ENCODE measurements at regions not wholly inside any gene's neighbourhood (a gene's known extent, or its start where the extent isn't known, plus 50 kb on each side); places are given as distances from the start of the nearest gene placed in this dataset.
"Not testable (repeated sequence)": the region's sequence is repeated elsewhere in the genome, so short reads cannot be mapped to it uniquely, and the experiment has no call there.

- no peaks in the 10 kb centered on the region for H3K36me3 Mint-ChIP-seq (ENCODE audit: insufficient read depth in 2 of 2)
- H3K4me3 Mint-ChIP-seq, result no peak overlapping the region
- no peaks in the 10 kb centered on the region for H3K27me3 Mint-ChIP-seq (ENCODE audit: low read depth)
- no peaks in the 10 kb centered on the region for H3K9me3 Mint-ChIP-seq
- DNase-seq (no peak), ATAC-seq (replicated peaks in 1 of 2) (no peak)
- no peak overlapping the region for H3K27ac Mint-ChIP-seq
- no peaks in the 10 kb centered on the region for H3K4me1 Mint-ChIP-seq (ENCODE audit: low read depth)
Measured at GRCh38 chr2:59777120-59777519, 776.3 kb downstream of the BCL11A start.

GRCh38 chr2:59776726-59777008 is 776.8 kb downstream of the BCL11A start:
- H3K27me3 Mint-ChIP-seq (ENCODE audit: low read depth), result no peaks in the 10 kb centered on the region
- DNase-seq (no peak), ATAC-seq (replicated peaks in 1 of 2) (no peak)
- no peaks in the 10 kb centered on the region for H3K9me3 Mint-ChIP-seq
- no peaks in the 10 kb centered on the region for H3K36me3 Mint-ChIP-seq (ENCODE audit: insufficient read depth in 2 of 2)
- no peak overlapping the region for H3K4me3 Mint-ChIP-seq
- H3K27ac Mint-ChIP-seq, result no peak overlapping the region
- no peaks in the 10 kb centered on the region for H3K4me1 Mint-ChIP-seq (ENCODE audit: low read depth)

- H3K4me3 Mint-ChIP-seq, result no peak overlapping the region
Measured at GRCh38 chr2:59774821-59775433, 778.5 kb downstream of the BCL11A start.

GRCh38 chr2:59770651-59771050 is 782.8 kb downstream of the BCL11A start:
- no peak for DNase-seq
- H3K4me1 Mint-ChIP-seq (ENCODE audit: low read depth), result no peaks in the 10 kb centered on the region
- H3K27ac Mint-ChIP-seq, result no peak overlapping the region
- no peak for ATAC-seq (replicated peaks in 1 of 2)
- no peak overlapping the region for H3K4me3 Mint-ChIP-seq
- no peaks in the 10 kb centered on the region for H3K9me3 Mint-ChIP-seq
- no peaks in the 10 kb centered on the region for H3K27me3 Mint-ChIP-seq (ENCODE audit: low read depth)
- H3K36me3 Mint-ChIP-seq (ENCODE audit: insufficient read depth in 2 of 2), result no peaks in the 10 kb centered on the region

More at GRCh38 chr2:59774821-59775433, 778.5 kb downstream of the BCL11A start:
- no peak for DNase-seq
- Mint-ChIP-seq H3K4me1 (ENCODE audit: low read depth) (no peaks in the 10 kb centered on the region), H3K36me3 (ENCODE audit: insufficient read depth in 2 of 2) (no peaks in the 10 kb centered on the region), H3K27me3 (ENCODE audit: low read depth) (no peaks in the 10 kb centered on the region), H3K27ac (no peak overlapping the region), H3K9me3 (no peaks in the 10 kb centered on the region)
- ATAC-seq (replicated peaks in 1 of 2), result no peak

DNA sequence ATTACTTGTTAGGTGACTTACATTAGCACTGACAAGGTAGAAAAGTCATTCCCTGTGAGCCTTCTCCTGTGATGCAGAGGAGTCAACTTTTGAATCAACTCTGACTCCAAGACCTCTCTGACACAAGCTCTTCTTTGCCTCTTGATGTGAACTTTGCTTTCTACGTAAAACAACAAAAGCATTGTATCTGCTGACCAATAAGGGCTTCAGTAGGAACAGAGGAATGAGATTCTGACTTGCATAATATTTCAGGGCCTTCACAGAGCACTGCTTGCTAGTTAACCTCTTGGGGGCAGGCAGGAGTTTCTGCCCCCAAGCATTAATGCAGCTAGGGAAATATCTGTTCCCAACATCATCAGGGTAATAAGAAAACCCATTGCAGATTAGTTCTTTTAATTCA is 791.5 kb downstream of the BCL11A start:
- no peaks in the 10 kb centered on the region for H3K4me1 Mint-ChIP-seq (ENCODE audit: low read depth)

GRCh38 chr2:59756150-59756549 is 797.3 kb downstream of the BCL11A start:
- no peak for DNase-seq
- Mint-ChIP-seq H3K4me1 (ENCODE audit: low read depth) (no peaks in the 10 kb centered on the region), H3K27me3 (ENCODE audit: low read depth) (no peaks in the 10 kb centered on the region), H3K9me3 (peaks cover 0 to 2% of the 10 kb centered on the region in 2 donors), H3K36me3 (ENCODE audit: insufficient read depth in 2 of 2) (no peaks in the 10 kb centered on the region), H3K4me3 (no peak overlapping the region), H3K27ac (no peak overlapping the region)
- no peak for ATAC-seq (replicated peaks in 1 of 2)

More for the DNA sequence above, 791.5 kb downstream of the BCL11A start:
- no peak for ATAC-seq (replicated peaks in 1 of 2)
- Mint-ChIP-seq H3K4me3 (no peak overlapping the region), H3K9me3 (no peaks in the 10 kb centered on the region), H3K36me3 (ENCODE audit: insufficient read depth in 2 of 2) (no peaks in the 10 kb centered on the region), H3K27me3 (ENCODE audit: low read depth) (no peaks in the 10 kb centered on the region), H3K27ac (no peak overlapping the region)
- DNase-seq, result no peak

DNA sequence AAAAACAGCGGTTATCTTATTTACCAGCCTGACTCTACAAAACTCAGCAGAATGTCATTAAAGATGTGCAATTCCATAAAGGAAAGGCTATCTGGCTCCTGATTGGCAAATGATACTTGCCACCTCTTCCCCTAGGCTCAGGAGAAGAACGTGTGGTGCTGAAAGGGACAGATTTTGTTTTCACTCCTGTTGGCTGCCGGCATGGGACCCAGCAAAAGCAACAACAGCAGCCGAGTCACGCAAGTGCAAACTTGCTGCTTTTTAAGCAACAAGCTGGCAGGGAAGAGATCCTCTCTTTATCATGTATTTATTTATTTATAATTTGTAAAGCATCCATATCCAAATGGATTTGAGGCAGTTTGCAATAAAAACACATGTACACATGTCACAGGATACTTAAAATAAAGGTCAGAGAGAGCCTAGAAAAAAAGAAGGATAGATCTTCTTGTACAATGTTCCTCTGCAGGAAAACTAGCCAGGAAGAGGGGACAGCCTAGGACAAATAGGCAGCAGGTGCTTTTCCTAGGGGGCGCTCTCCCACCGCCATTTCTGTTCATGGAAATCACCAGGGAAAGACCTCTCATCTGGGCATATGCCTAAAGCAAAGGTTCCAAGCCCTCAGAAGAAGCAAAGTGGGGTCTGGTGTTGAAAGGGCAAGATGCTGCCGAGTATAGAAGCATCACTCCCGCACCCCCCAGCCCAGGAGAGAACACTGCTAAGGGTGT is 799.3 kb downstream of the BCL11A start:
- Mint-ChIP-seq H3K9me3 (peaks cover 0 to 3% of the 10 kb centered on the region in 2 donors), H3K36me3 (ENCODE audit: insufficient read depth in 2 of 2) (no peaks in the 10 kb centered on the region), H3K27me3 (ENCODE audit: low read depth) (no peaks in the 10 kb centered on the region), H3K27ac (no peak overlapping the region), H3K4me3 (no peak overlapping the region), H3K4me1 (ENCODE audit: low read depth) (no peaks in the 10 kb centered on the region)
- no peak for DNase-seq
- no peak for ATAC-seq (replicated peaks in 1 of 2)

- H3K9me3 Mint-ChIP-seq, result peaks cover 0 to 3% of the 10 kb centered on the region in 2 donors
- no peak for ATAC-seq (replicated peaks in 1 of 2)
Measured at GRCh38 chr2:59752512-59752911, 800.9 kb downstream of the BCL11A start.

DNA sequence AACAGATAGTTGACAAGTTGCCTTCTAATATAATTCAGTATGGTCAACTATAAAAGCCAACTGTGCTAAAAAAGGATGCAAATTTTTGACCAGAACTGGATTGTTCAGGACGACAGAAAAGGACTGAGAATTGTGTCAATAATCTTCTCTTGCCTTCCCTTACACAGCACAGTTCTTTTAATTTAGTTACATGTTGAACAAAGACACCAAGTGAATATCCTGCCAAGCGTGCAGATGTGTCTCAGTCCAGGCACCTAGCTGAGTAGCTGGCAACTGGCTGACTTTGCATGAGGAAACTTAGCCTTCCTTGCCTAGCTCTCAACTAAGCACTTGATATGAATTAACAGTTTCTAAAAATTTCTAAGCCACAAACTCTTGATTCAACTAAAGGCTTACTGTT is 801.4 kb downstream of the BCL11A start:
- Mint-ChIP-seq H3K36me3 (ENCODE audit: insufficient read depth in 2 of 2) (no peaks in the 10 kb centered on the region), H3K4me3 (no peak overlapping the region), H3K27me3 (ENCODE audit: low read depth) (no peaks in the 10 kb centered on the region), H3K9me3 (peaks cover 0 to 3% of the 10 kb centered on the region in 2 donors), H3K27ac (no peak overlapping the region), H3K4me1 (ENCODE audit: low read depth) (no peaks in the 10 kb centered on the region)
- ATAC-seq (replicated peaks in 1 of 2) (no peak), DNase-seq (no peak)

More at GRCh38 chr2:59752512-59752911, 800.9 kb downstream of the BCL11A start:
- H3K27ac Mint-ChIP-seq, result no peak overlapping the region
- H3K4me1 Mint-ChIP-seq (ENCODE audit: low read depth), result no peaks in the 10 kb centered on the region
- no peak overlapping the region for H3K4me3 Mint-ChIP-seq
- no peak for DNase-seq
- H3K36me3 Mint-ChIP-seq (ENCODE audit: insufficient read depth in 2 of 2), result no peaks in the 10 kb centered on the region
- no peaks in the 10 kb centered on the region for H3K27me3 Mint-ChIP-seq (ENCODE audit: low read depth)

- ATAC-seq (replicated peaks in 1 of 2); H3K9me3 Mint-ChIP-seq; H3K4me1 Mint-ChIP-seq (ENCODE audit: low read depth); H3K36me3 Mint-ChIP-seq (ENCODE audit: insufficient read depth in 2 of 2); DNase-seq; H3K27me3 Mint-ChIP-seq (ENCODE audit: low read depth); H3K4me3 Mint-ChIP-seq; H3K27ac Mint-ChIP-seq: not testable (repeated sequence)
Measured at GRCh38 chr2:59751214-59751613, 802.2 kb downstream of the BCL11A start.

- Mint-ChIP-seq H3K36me3 (ENCODE audit: insufficient read depth in 2 of 2) (no peaks in the 10 kb centered on the region), H3K4me3 (no peak overlapping the region), H3K9me3 (peaks cover 0 to 2% of the 10 kb centered on the region in 2 donors), H3K27me3 (ENCODE audit: low read depth) (no peaks in the 10 kb centered on the region), H3K27ac (no peak overlapping the region), H3K4me1 (ENCODE audit: low read depth) (no peaks in the 10 kb centered on the region)
- DNase-seq (no peak), ATAC-seq (replicated peaks in 1 of 2) (no peak)
Measured at GRCh38 chr2:59746291-59746690, 807.2 kb downstream of the BCL11A start.

DNA sequence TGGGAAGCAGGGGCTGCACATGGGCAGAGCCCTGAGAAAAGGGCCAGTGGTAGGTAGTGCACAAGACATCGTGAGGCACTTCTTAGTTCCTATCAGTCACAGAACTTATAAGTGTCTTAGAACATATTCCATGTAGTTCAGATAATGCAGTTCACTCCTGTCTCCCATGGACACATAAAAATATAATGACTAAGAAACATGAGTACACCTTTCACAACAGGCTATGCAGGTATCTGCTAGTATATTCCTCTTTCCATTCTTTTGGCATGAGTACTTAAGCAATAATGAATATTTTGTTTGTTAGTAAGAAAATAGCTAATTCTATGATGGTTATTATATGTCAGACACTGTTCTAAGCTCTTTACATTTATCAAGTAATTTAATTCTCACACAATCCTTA is 808.4 kb downstream of the BCL11A start:
- ATAC-seq (replicated peaks in 1 of 2) (no peak), DNase-seq (no peak)
- H3K27ac Mint-ChIP-seq, result no peak overlapping the region
- H3K4me1 Mint-ChIP-seq (ENCODE audit: low read depth), result no peaks in the 10 kb centered on the region
- H3K4me3 Mint-ChIP-seq, result no peak overlapping the region
- no peaks in the 10 kb centered on the region for H3K27me3 Mint-ChIP-seq (ENCODE audit: low read depth)
- H3K9me3 Mint-ChIP-seq, result no peaks in the 10 kb centered on the region
- H3K36me3 Mint-ChIP-seq (ENCODE audit: insufficient read depth in 2 of 2), result no peaks in the 10 kb centered on the region

DNA sequence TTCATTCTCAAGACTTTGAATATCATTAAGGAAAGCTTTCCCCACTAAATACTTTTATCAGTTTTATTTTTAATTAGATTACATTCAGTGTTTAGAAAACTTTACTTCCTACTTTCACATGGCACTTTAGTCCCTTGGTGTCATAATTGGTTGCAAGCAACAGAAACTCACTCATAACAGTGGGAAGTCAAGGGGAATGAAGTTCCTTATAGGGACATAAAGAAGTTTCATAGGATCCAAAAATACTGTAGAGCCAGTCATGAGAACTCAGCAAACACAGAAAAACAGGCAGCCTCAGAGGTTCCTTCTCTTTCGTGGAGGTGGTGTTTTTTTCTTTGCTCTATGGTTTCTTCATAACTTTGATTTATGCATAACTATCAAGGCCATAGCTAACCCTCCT is 809.0 kb downstream of the BCL11A start:
- DNase-seq (no peak), ATAC-seq (replicated peaks in 1 of 2) (no peak)
- Mint-ChIP-seq H3K4me1 (ENCODE audit: low read depth) (no peaks in the 10 kb centered on the region), H3K27ac (no peak overlapping the region), H3K27me3 (ENCODE audit: low read depth) (no peaks in the 10 kb centered on the region), H3K4me3 (no peak overlapping the region), H3K9me3 (no peaks in the 10 kb centered on the region), H3K36me3 (ENCODE audit: insufficient read depth in 2 of 2) (no peaks in the 10 kb centered on the region)

DNA sequence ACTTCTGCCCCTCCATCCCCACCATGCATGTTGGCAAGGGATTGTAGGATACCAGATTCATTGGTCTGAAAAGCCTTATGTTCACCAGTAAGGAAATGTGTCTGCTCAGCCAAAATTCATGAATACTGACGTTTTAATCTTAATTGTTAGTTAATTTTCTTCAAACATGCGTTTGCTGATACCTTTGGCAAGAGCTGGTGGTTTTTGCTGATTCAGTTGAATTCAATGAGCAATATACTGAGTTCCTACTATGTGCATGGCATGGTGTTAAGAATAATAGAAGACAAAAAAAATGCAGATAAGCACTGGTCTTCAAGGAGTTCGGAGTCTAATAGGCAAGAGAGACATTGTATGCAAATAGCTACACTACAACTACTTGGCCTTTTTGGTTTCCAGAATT is 811.6 kb downstream of the BCL11A start:
- no peaks in the 10 kb centered on the region for H3K27me3 Mint-ChIP-seq (ENCODE audit: low read depth)
- DNase-seq (no peak), ATAC-seq (replicated peaks in 1 of 2) (no peak)
- no peak overlapping the region for H3K27ac Mint-ChIP-seq
- no peak overlapping the region for H3K4me3 Mint-ChIP-seq
- no peaks in the 10 kb centered on the region for H3K9me3 Mint-ChIP-seq
- H3K4me1 Mint-ChIP-seq (ENCODE audit: low read depth), result no peaks in the 10 kb centered on the region
- H3K36me3 Mint-ChIP-seq (ENCODE audit: insufficient read depth in 2 of 2), result no peaks in the 10 kb centered on the region

Measured in activated T-cell treated with anti-CD3 and anti-CD28 coated beads, Interleukin-2, amount 50 U/mL, for 72 hours (primary cell).